Esophagus muscularis mucosa (tissue), 4 donors: ENCODE measurements at regions not wholly inside any gene's neighbourhood (a gene's known extent, or its start where the extent isn't known, plus 50 kb on each side); places are given as distances from the start of the nearest gene placed in this dataset.

ENCODE experiments used
- DNase-seq: peaks from one replicate; pipeline ENCODE4 v3.0.0-alpha.2; 2017; ENCODE audit errors: extremely low spot score
- H3K27ac ChIP-seq, 4 donors: fragments of 200-600 bp; sonication (generic); replicated peaks in 1 of 4; 1 replicate in 3 of 4; 2 replicates in 1 of 4; pipeline ENCODE4 v1.5.1; 2016 to 2019; ENCODE audit warnings: mild to moderate bottlenecking in 1 of 4
- H3K27me3 ChIP-seq, 4 donors: fragments of 200-600 bp; sonication (generic); one replicate each; pipeline versions ENCODE4 v1.5.1 to v1.6.0; 2016 to 2019
- H3K36me3 ChIP-seq, 4 donors: fragments of 200-600 bp; sonication (generic); one replicate each; pipeline ENCODE4 v1.5.1; 2016 to 2019
- H3K4me1 ChIP-seq, 4 donors: fragments of 200-600 bp; sonication (generic); one replicate each; pipeline ENCODE4 v1.5.1; 2016 to 2019
- H3K4me3 ChIP-seq, 4 donors: fragments of 200-600 bp; sonication (generic); 1 replicate in 2 of 4; 2 replicates in 2 of 4; pipeline ENCODE4 v1.5.1; 2016 to 2019; ENCODE audit warnings: mild to moderate bottlenecking in 4 of 4, moderate library complexity in 1 of 4
- H3K9me3 ChIP-seq, 4 donors: fragments of 200-600 bp; sonication (generic); 1 replicate in 3 of 4; 2 replicates in 1 of 4; pipeline ENCODE4 v1.5.1; 2016 to 2019
- EP300 ChIP-seq: sonication (generic); formaldehyde crosslinking; IDR thresholded peaks from one replicate; pipeline ENCODE4 v1.6.1; 2017; ENCODE audit warnings: antibody characterized with exemption
- POLR2A ChIP-seq: fragments of 450-650 bp; IDR thresholded peaks from one replicate; pipeline ENCODE4 v1.6.1; 2017; ENCODE audit warnings: antibody characterized with exemption, moderate library complexity, mild to moderate bottlenecking, low read depth
- POLR2AphosphoS5 ChIP-seq, 2 donors: sonication (generic); formaldehyde crosslinking; IDR thresholded peaks; one replicate each; pipeline ENCODE4 v1.6.1; 2017; ENCODE audit warnings: antibody characterized with exemption in 2 of 2
- WGBS: methylation state at CpG from one replicate; pipeline ENCODE4 v1.1.5; 2018; 5-methylcytosine and 5-hydroxymethylcytosine counted together
- intact Hi-C: fragments of 100-400 bp; cut with DNase I; formaldehyde crosslinking; loops from one replicate; pipeline ENCODE4 v1.15.1; 2023
- TF ChIP-seq, protein P1 (sequence below), 3 experiments: fragments of 200-600 bp in 2 of 3; fragments of 450-650 bp in 1 of 3; sonication (generic) in 2 of 3; IDR thresholded peaks; one replicate each; pipeline ENCODE4 v1.5.1; 2017 to 2019; ENCODE audit warnings: antibody characterized with exemption in 3 of 3, mild to moderate bottlenecking in 2 of 3, moderate library complexity in 1 of 3

DNA sequence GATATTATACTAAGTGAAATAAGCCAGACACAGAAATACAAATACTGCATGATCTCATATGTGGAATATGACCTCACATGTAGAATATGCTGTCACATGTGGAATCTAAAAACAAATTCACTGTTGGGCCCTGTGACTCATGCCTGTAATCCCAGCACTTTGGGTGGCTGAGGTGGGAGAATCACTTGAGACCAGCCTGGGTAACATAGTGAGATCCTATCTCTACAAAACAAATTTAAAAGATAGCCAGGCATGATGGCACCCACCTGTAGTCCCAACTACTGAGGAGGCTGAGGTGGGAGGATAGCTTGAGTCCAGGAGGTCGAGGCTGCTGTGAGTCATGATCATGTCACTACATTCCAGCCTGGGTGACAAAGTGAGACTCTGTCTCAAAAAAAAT lies 160.3 kb downstream of the PTEN start:
- Histone ChIP-seq H3K27me3 (no peaks in the 10 kb centered on the region), H3K4me1 (no peaks in the 10 kb centered on the region), H3K4me3 (no peak overlapping the region), H3K27ac (no peak overlapping the region), H3K36me3 (no peaks in the 10 kb centered on the region), H3K9me3 (no peaks in the 10 kb centered on the region)
- WGBS: 86% methylated on average over 1 of the region's 1 CpG
- intact Hi-C loops: no loop called here
- TF ChIP-seq POLR2A (no peak), POLR2AphosphoS5 (IDR thresholded peaks at IDR 0.05) (no peak), EP300 (no peak)
- TF ChIP-seq, protein P1, sequence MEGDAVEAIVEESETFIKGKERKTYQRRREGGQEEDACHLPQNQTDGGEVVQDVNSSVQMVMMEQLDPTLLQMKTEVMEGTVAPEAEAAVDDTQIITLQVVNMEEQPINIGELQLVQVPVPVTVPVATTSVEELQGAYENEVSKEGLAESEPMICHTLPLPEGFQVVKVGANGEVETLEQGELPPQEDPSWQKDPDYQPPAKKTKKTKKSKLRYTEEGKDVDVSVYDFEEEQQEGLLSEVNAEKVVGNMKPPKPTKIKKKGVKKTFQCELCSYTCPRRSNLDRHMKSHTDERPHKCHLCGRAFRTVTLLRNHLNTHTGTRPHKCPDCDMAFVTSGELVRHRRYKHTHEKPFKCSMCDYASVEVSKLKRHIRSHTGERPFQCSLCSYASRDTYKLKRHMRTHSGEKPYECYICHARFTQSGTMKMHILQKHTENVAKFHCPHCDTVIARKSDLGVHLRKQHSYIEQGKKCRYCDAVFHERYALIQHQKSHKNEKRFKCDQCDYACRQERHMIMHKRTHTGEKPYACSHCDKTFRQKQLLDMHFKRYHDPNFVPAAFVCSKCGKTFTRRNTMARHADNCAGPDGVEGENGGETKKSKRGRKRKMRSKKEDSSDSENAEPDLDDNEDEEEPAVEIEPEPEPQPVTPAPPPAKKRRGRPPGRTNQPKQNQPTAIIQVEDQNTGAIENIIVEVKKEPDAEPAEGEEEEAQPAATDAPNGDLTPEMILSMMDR (IDR thresholded peaks at IDR 0.05): no peak
- no peak for DNase-seq

DNA sequence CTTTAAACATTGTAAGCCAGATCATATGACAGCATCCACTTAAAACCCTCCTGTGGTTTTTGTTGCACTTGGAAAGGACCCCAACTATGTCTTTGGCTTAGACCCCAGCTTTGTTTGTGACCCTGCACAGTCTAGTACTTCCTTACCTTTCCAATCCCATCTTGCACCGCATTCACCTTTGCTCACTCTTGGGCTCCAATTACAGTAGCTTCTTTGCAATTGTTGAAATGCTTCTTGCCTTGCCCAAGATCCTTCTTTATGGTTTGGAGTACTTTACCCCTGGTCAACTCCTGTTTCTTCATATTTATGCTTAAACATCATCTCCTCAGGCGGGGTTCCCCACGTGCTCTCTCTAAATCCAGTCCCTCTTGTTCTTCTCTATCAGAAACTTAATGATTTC lies 162.6 kb downstream of the PTEN start:
- Histone ChIP-seq H3K9me3 (no peaks in the 10 kb centered on the region), H3K27me3 (no peaks in the 10 kb centered on the region), H3K4me1 (no peaks in the 10 kb centered on the region), H3K27ac (no peak overlapping the region), H3K36me3 (no peaks in the 10 kb centered on the region), H3K4me3 (no peak overlapping the region)
- intact Hi-C loops: no loop called here
- DNase-seq: no peak
- 98% methylated on average over 3 of the region's 3 CpGs for WGBS
- no peak for TF ChIP-seq POLR2AphosphoS5 (IDR thresholded peaks at IDR 0.05)
- TF ChIP-seq EP300: no peak
- TF ChIP-seq, protein P1 (IDR thresholded peaks at IDR 0.05): no peak
- no peak for TF ChIP-seq POLR2A

DNA sequence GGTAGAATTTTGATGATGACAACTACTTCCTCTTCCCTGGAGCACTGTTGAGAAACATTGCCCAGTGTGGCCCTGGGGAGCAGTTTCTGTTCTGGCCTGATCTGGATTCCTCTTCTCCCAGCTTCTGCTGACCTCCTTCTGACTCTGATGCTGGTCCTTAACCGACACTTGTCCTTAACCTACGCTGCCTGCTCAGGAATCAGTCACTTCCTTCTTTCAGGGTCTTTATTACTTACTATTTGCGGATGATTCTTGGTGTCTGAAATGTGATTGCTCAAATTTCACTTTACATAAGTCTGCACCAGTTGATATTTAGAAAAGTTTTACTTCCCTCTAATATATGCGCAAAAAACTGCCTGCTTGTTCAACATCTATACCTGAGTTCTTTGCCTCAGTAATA lies 164.1 kb downstream of the PTEN start:
- H3K9me3 ChIP-seq: no peaks in the 10 kb centered on the region
- DNase-seq: no peak
- TF ChIP-seq POLR2AphosphoS5 (IDR thresholded peaks at IDR 0.05) (no peak), EP300 (no peak), POLR2A (no peak)
- TF ChIP-seq, protein P1 (IDR thresholded peaks at IDR 0.05): no peak

DNA sequence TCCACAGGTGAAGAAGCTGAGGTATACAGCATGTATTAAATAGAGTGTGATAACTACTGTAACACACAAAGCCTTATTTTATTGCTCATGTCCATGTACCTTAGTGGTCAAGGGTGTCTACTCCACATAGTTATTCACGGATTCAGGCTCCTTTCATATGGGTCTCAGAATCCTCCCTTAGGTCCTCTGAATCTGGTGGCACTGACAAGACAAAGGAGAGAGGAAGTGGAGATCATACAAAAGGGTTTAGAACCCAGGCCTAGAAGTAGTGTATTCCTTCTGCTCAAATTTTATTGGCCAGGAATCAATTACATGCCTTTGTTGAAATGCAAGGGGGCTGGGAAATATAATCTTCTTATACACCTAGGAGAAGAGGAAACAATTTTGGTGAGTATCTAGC lies 164.6 kb downstream of the PTEN start:
- TF ChIP-seq, protein P1 (IDR thresholded peaks at IDR 0.05): no peak
- TF ChIP-seq EP300 (no peak), POLR2A (no peak), POLR2AphosphoS5 (IDR thresholded peaks at IDR 0.05) (no peak)
- no peaks in the 10 kb centered on the region for H3K36me3 ChIP-seq
- no peaks in the 10 kb centered on the region for H3K9me3 ChIP-seq
- no peaks in the 10 kb centered on the region for H3K4me1 ChIP-seq
- WGBS: 100% methylated on average over 1 of the region's 1 CpG
- H3K27me3 ChIP-seq: no peaks in the 10 kb centered on the region
- no peak for DNase-seq
- no peak overlapping the region for H3K4me3 ChIP-seq
- H3K27ac ChIP-seq: no peak overlapping the region
- intact Hi-C loops: no loop called here

More for the DNA sequence above, 164.1 kb downstream of the PTEN start:
- Histone ChIP-seq H3K4me1 (no peaks in the 10 kb centered on the region), H3K27ac (no peak overlapping the region), H3K27me3 (no peaks in the 10 kb centered on the region), H3K36me3 (no peaks in the 10 kb centered on the region), H3K4me3 (no peak overlapping the region)
- intact Hi-C loops: no loop called here
- 72% methylated on average over 4 of the region's 4 CpGs for WGBS

DNA sequence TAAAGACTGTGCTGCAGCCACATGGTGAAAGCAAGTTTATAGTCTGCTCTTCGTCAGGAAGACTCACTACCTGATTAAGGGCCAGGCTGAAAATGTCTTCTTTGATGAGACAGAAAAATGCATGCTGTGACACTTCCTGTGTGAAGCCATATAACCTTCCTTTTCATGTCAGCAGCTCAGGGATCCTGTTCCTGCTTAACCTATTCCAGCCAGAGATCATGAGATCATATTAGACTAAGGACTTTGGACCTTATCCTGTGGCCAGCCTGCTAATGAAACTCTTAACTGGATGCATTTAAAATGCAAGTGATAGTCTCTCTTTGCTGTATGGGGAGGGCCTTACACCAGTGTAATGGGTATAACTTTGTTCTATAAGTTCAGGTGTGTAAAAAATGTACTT lies 165.2 kb downstream of the PTEN start:
- WGBS: 83% methylated on average over 1 of the region's 1 CpG
- TF ChIP-seq, protein P1 (IDR thresholded peaks at IDR 0.05): no peak
- TF ChIP-seq EP300 (no peak), POLR2A (no peak), POLR2AphosphoS5 (IDR thresholded peaks at IDR 0.05) (no peak)
- H3K27me3 ChIP-seq: no peaks in the 10 kb centered on the region
- no peak for DNase-seq
- no peaks in the 10 kb centered on the region for H3K36me3 ChIP-seq
- H3K4me1 ChIP-seq: no peaks in the 10 kb centered on the region
- no peak overlapping the region for H3K4me3 ChIP-seq
- intact Hi-C loops: no loop called here
- H3K27ac ChIP-seq: no peak overlapping the region
- H3K9me3 ChIP-seq: no peaks in the 10 kb centered on the region
